ENCODE measurements at regions not wholly inside any gene's neighbourhood (a gene's known extent, or its start where the extent isn't known, plus 50 kb on each side); places are given as distances from the start of the nearest gene placed in this dataset.

DNA sequence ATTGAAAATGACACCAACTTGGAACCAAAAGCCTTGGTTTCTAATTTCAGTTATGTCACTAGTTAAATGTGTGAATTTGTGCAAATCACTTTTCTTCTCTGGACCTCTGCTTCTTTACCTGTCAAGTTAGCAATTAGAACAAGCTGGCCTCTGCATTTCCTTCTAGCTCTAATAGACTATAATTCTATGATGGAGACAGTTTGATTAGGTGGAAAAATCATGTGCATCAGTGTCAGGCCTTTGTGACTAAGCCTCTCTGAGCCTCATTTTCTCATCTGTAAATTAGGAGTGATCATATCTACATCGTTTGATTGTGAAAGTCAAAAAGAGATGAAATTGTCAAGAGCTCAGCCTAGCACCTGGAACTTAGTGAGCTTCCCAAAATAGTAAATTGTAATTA lies 712.9 kb downstream of the MECOM start:
- TF ChIP-seq CEBPB (IDR thresholded peaks at IDR 0.05) (no peak), TAF1 (IDR thresholded peaks at IDR 0.05; ENCODE audit: low read depth) (no peak), EP300 (IDR thresholded peaks at IDR 0.05; ENCODE audit: borderline replicate concordance) (no peak), CREB1 (IDR thresholded peaks at IDR 0.05; ENCODE audit: low read depth) (no peak), RAD21 (IDR thresholded peaks at IDR 0.05; ENCODE audit: low read depth) (no peak), EGR1 (IDR thresholded peaks at IDR 0.05) (no peak), ZBTB7A (IDR thresholded peaks at IDR 0.05; ENCODE audit: low read depth) (no peak)
